PFSK-1 (cell line): ENCODE measurements at regions not wholly inside any gene's neighbourhood (a gene's known extent, or its start where the extent isn't known, plus 50 kb on each side); places are given as distances from the start of the nearest gene placed in this dataset.

ENCODE experiments used
- FOXP2 ChIP-seq: optimal IDR thresholded peaks from 2 replicates; pipeline ENCODE3; 2011; ENCODE audit warnings: borderline replicate concordance, control low read depth, inconsistent platforms; ENCODE audit not compliant: insufficient read depth; ENCODE audit errors: extremely low read length, extremely low read depth
- POLR2AphosphoS5 ChIP-seq: IDR thresholded peaks from 2 replicates; pipeline ENCODE4 v1.6.1; 2012; ENCODE audit warnings: low read depth, mild to moderate bottlenecking, control low read depth, low read length, moderate library complexity
- TAF1 ChIP-seq: IDR thresholded peaks from 2 replicates; pipeline ENCODE4 v1.6.1; 2012; ENCODE audit warnings: low read length, control low read depth, borderline replicate concordance; ENCODE audit not compliant: insufficient read depth

DNA sequence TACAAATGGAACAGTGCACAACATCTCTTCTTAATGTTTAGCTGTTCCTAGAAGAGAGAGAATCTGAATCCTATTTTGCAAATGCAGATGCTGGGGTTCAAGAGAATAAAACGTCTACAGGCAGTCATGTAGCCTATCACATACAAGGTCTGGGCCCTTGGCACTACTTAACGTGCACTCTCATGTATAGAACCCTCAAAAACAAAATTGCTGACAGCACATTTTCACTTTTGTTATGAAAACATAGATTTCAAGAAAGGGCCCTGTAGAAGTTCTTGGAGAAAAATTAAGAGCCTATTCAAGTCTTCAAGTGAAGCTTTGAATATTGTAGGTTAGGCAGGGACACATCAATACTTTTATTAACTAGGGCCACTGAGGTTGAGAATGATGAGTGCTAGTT lies 504.3 kb upstream of the FAM98A start:
- TF ChIP-seq POLR2AphosphoS5 (no peak), FOXP2 (no peak), TAF1 (no peak)
